ENCODE measurements at regions not wholly inside any gene's neighbourhood (a gene's known extent, or its start where the extent isn't known, plus 50 kb on each side); places are given as distances from the start of the nearest gene placed in this dataset.
"Not testable (repeated sequence)": the region's sequence is repeated elsewhere in the genome, so short reads cannot be mapped to it uniquely, and the experiment has no call there.

DNA sequence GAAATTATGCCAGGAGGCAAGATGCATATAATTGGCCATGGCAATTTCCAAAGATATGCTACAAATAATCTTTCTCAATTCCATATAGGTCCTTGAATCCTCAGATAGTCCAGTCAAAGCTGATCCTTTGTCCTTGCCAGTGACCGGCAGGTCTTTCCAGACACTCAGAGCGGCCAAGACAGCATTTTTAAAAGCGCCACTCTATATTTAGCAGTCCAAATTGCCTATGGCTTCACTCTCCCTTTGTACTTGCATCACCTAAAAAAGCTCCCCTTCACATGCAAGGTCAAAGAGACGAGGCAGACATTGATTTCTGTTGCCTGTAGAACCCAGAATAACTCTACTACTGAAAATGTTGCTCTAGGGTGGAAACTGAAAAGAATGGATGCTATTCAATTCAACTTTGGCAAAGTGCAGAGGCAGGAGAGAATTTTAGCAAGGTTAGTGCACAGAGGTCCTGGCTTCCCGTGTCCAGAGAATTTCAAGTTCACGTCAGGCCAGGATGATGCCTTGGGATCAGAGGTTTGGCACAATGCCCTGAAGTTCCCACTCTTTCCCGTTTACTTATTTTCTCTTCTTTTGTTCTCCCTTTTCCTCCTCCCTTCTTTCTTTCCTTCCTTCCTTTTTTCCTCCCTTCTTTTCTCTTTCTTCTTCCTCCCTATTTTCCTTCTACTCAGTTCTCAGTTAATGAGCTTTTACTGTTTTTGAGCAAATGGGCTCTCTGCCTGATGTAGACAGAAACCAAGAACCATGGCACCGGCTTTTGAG is 108.5 kb downstream of the KCNK1 start:
- no peak for DNase-seq

DNA sequence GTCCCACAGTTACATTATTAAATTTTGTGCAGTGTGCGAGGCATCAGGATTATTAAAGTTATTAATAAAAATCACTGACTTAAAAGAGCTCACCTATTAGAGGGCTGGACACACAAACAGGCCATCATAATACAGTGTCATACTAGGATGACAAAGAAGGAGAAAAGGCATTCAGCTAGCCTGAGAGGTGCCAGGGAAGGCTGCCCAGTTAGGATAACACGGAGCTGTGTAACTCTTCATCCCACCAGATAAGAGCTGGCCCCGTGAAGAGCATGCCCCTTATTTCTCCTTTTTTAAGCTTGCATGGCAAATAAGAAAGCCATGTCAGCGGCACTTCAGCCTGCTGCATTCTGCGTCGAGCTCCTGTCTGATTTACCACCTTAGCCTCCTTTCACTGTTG is 109.5 kb downstream of the KCNK1 start:
- no peak for DNase-seq

GRCh38 chr1:233724131-233724631 is 110.3 kb downstream of the KCNK1 start:
- not testable (repeated sequence) for DNase-seq

GRCh38 chr1:233725423-233725822 is 111.5 kb downstream of the KCNK1 start:
- DNase-seq, result no peak

DNA sequence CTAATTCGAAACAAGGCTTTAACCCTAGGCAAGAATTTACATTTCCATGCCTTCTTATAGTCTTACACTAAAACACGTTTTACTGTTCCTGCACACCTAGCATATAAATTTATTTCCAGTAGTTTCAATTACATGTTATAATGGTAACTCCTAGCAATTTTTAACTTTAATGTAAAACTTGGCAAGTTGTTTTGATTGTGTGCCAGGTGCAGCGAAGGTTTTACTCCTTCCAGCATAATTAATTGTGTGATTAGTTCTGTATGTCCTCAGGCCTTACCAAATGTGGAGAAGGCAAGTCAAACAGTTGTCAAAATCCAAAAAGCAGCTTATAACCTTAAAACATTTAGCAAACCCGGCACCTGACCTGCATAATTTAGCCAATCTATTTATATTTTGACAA is 114.8 kb downstream of the KCNK1 start:
- DNase-seq, result no peak

DNA sequence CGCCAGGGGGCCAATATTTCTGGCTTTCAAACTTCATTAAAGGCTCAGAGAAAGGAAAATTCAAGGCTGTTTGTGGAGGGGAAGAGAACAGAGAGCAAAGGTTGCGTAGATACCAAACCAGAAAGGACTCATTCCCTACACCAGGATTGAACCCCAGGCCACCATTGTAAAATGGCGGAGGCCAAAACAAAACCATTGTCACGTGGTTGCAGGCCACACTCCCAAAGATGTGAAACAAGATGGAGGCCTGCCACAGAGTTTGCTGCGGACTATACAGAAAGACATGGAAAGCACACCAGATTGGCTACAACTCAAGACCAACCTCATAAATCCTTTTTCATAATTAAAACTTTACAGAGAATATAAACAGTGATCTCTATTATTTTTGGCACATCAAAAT is 116.5 kb downstream of the KCNK1 start:
- no peak for DNase-seq

GRCh38 chr1:233730809-233731208 is 116.9 kb downstream of the KCNK1 start:
- DNase-seq, result no peak

DNA sequence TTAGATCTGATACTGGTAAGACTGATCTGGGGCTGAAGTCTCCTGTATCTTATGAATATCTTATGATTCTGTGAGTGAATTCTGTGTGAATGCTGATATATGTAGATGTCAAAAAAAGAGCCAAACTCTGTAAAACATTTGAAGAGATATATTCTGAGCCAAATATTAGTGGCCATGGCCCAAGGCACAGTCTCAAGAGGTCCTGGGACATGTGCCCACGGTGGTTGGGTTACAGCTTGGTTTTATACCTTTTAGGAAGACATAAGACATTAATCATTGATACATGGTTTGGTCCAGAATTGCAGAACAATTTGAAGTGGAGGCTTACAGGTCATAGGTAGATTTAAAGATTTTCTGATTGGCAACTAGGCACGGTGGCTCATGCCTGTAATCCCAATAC is 118.3 kb downstream of the KCNK1 start:
- no peak for DNase-seq

DNA sequence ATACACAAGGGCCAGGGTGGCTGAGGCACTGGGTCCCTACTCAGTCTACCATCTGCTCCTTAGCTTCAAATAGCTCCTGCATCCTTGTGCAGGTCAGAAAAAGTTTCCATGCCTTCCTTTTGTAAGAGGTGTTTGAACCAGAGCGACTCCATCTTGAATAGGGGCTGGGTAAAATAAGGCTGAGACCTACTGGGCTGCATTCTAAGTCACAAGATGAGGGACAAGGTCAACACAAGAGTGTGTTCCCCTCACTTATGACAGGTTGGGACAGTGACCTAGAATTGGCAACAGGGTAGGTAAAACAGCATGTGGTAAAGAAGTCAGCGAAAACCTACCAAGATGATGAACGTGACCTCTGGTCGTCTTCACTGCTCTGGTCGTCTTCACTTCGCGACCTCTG is 120.5 kb downstream of the KCNK1 start:
- DNase-seq, result no peak

GRCh38 chr1:233735331-233735730 is 121.4 kb downstream of the KCNK1 start:
- DNase-seq, result no peak

DNA sequence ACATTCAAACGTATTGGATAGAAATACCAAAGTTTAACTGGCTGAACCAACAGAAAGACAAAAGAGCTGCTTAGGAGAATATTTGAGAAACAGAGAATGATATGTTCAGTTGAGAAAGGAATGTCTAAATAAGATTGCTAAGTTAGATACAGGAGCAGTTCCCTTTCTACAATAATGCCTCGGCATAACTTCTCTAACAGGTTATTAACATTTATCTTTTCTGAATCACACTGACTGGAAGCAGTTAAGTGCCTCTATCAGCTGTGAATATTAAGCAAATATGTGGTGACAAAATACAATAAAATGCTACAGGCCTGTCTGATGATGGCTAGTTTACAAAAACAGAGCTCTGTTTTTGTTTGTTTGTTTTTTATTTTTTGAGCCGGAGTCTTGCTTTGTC is 121.9 kb downstream of the KCNK1 start:
- DNase-seq, result no peak

- DNase-seq, result no peak
These were observed 123.4 kb downstream of the KCNK1 start for GRCh38 chr1:233737341-233737740.

DNA sequence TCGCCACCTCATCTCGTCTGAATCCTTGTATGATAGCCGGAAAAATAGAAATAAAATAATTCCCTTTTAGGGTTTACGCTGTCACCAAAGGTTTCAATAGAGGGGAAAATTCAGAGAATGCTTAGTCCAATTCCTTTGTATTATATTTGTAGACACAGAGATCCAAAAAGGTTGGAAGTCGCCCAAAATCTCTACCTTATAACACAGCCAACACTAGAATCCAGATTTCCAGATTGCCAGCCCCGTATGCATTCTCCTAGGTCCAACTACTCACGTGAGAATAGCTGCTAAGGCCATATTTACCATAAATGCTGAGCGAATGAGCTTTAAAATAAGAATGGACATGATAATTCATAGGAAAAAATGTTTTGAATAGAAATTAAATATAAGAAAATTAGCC is 124.5 kb downstream of the KCNK1 start:
- no peak for DNase-seq

GRCh38 chr1:233738850-233739249 is 124.9 kb downstream of the KCNK1 start:
- DNase-seq, result no peak

DNA sequence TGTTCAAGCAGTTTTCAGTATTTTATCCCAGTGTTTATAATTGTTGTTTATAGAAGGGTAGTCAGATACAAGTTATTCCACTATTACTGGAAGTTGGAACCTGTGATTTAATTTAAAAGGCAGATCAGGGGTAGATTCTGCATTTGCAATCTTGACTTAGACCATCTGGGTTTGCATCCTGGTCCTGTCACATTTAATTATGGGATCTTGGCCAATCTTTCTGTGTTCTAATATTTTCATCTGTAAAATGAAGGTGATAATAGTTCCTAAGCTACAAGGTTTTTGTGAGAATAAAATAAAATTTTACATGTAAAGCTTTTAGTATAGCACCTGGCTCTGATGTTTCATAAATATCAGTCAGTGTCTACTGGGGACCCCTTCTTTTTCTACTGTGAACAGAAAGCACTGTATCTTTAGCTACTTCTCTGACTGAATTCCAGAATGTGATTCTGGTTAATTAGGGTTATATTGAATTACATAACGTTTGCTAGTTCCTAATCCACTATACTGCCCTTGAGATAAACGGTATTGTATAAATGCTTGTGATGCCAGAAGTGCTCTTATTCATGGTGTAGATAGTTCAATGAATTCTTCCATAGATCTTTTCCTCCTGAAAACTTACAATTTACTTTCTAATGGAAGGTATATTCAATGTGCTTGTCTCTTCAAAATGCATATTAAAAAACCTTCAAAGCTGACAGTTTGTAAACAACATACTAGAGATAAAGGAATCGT is 131.0 kb downstream of the KCNK1 start:
- no peak for DNase-seq

DNA sequence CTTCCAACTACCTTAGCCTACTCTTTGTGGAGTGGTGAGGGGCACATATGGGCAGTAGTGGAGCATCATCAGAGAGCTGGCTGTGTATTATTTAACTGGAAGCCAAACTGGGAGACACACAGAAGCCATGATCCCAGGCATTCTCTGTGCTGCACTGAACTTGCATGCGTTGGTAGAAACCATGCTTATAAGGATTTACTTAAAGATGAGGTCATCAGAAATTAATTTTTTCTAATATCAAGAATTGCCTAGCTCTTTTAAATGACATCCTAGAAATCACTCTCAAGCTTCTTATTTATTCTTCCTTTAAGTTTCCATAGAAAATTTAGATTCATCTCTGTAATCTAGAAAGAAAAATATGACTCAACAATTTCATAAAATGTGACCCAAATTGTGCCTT is 136.2 kb downstream of the KCNK1 start:
- no peak for DNase-seq

GRCh38 chr1:233759665-233760064 is 144.8 kb upstream of the SLC35F3 start:
- DNase-seq, result no peak

GRCh38 chr1:233764304-233764703 is 140.2 kb upstream of the SLC35F3 start:
- not testable (repeated sequence) for DNase-seq

- DNase-seq, result peak in 15 of 51 donors; percentile 1 to 76 (median 10)
These were observed 126.9 kb upstream of the SLC35F3 start for GRCh38 chr1:233777566-233777965.

- no peak for DNase-seq
These were observed 124.4 kb upstream of the SLC35F3 start for GRCh38 chr1:233780049-233780448.

DNA sequence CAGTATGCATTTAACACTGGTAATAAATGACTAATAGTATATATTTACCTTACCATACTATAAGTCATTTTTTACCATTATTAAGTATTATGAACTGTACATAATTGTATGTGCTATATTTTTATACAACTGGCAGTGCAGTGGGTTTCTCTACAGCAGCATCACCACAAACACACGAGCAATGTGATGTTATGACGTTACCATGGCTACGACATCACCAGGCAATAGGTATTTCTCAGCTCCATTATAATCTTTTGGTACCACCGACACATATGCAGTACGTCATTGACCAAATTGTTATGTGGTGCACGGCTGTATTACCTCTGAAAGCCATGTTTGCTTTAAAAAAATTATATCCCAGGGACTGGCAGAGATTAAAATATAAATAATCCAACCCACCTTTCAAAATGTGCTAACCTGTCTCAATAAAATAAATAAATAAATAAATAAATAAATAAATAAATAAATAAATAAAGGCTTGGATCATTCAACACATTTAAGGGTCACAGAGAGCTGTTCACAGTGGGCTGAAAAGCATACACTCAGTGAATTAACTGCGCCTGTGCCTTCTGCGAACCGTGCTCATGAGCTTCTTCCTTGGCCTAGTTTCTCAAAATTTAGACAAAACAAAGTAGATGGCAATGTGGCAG is 121.4 kb upstream of the SLC35F3 start:
- no peak for DNase-seq

- DNase-seq, result no peak
These were observed 116.9 kb upstream of the SLC35F3 start for GRCh38 chr1:233787599-233787998.

Data from hypothalamus (tissue), 51 donors.